RWPE1 (cell line): ENCODE measurements at regions not wholly inside any gene's neighbourhood (a gene's known extent, or its start where the extent isn't known, plus 50 kb on each side); places are given as distances from the start of the nearest gene placed in this dataset.
"Not testable (repeated sequence)": the region's sequence is repeated elsewhere in the genome, so short reads cannot be mapped to it uniquely, and the experiment has no call there.

ENCODE experiments used
- CTCF ChIA-PET: fragments of 350-600 bp; sonication (Branson Sonifier 250); formaldehyde crosslinking; extraction: SDS; loops from one replicate; lab custom pipeline; 2021; lab: Yijun Ruan, JAX
- POLR2A ChIA-PET: fragments of 400-600 bp; formaldehyde crosslinking; extraction: SDS; loops from one replicate; lab custom pipeline; 2020; ENCODE audit warnings: antibody characterized with exemption; ENCODE audit not compliant: low non-redundant PET; lab: Yijun Ruan, JAX
- DNase-seq: peaks from one replicate; pipeline ENCODE4 v3.0.0; 2012; ENCODE audit warnings: low spot score
- H3K27ac ChIP-seq: fragments of 450-650 bp; 2 replicates; pipeline ENCODE4 v1.5.1; 2017
- CTCF ChIP-seq: fragments of 450-650 bp; conservative IDR thresholded peaks from 2 replicates; pipeline ENCODE4 v1.5.1; 2017; ENCODE audit warnings: low read depth, mild to moderate bottlenecking

- peak; percentile 44 for DNase-seq
- ChIA-PET POLR2A (no interaction called here), CTCF (no interaction called here)
- no peak for TF ChIP-seq CTCF
- peak overlapping the region; percentile 93 for H3K27ac ChIP-seq
Observed at GRCh38 chr17:30600830-30601494, 123.8 kb downstream of the GOSR1 start.

- ChIA-PET CTCF (no interaction called here), POLR2A (no interaction called here)
- H3K27ac ChIP-seq = peak overlapping the region; percentile 93
- TF ChIP-seq CTCF = peak; percentile 77
- peak; percentile 88 for DNase-seq
Observed at GRCh38 chr17:30600060-30600829, 123.0 kb downstream of the GOSR1 start.

- H3K27ac ChIP-seq = peak overlapping the region; percentile 93
- no peak for DNase-seq
- TF ChIP-seq CTCF = no peak
- POLR2A ChIA-PET = no interaction called here
- CTCF ChIA-PET = no interaction called here
Observed at GRCh38 chr17:30599428-30600059, 122.3 kb downstream of the GOSR1 start.

GRCh38 chr17:30597776-30598288, 120.6 kb downstream of the GOSR1 start:
- CTCF ChIA-PET = no interaction called here
- DNase-seq = no peak
- no peak overlapping the region for H3K27ac ChIP-seq
- POLR2A ChIA-PET = no interaction called here
- TF ChIP-seq CTCF = no peak

- CTCF ChIA-PET, H3K27ac ChIP-seq, POLR2A ChIA-PET, DNase-seq: not testable (repeated sequence)
Observed at GRCh38 chr17:30596948-30597775, 120.0 kb downstream of the GOSR1 start.

GRCh38 chr17:30594953-30595371, 117.8 kb downstream of the GOSR1 start:
- DNase-seq, POLR2A ChIA-PET, CTCF ChIA-PET, H3K27ac ChIP-seq: not testable (repeated sequence)
